HepG2 (cell line): ENCODE measurements at regions not wholly inside any gene's neighbourhood (a gene's known extent, or its start where the extent isn't known, plus 50 kb on each side); places are given as distances from the start of the nearest gene placed in this dataset.

Experiments used
- ATAC-seq: fragments of 200-7000 bp; cut with Tn5 transposase; 3 replicates; pipeline ENCODE4 v1.9.1; 2020; ENCODE audit warnings: mild to moderate bottlenecking, moderate library complexity
- BruUV-seq: library from RNA; stranded (reverse); fragments of 400-500 nt; replicated peaks from 2 replicates; lab custom pipeline; 2021; lab: Mats Ljungman, UMichigan
- CTCF ChIA-PET: fragments of 300-600 bp; formaldehyde crosslinking; extraction: SDS; loops from one replicate; lab custom pipeline; 2021; ENCODE audit warnings: low total read pairs, inconsistent platforms, low intra/inter-chr PET ratio; lab: Yijun Ruan, JAX
- POLR2A ChIA-PET: fragments of 350-600 bp; sonication (Branson Sonifier 250); formaldehyde crosslinking; loops from one replicate; lab custom pipeline; 2020; ENCODE audit warnings: antibody characterized with exemption, inconsistent platforms; lab: Yijun Ruan, JAX
- DNase-seq: peaks from one replicate; pipeline ENCODE4 v3.0.0-alpha.2; 2015; ENCODE audit warnings: low spot score
- FAIRE-seq: peaks from 3 replicates; lab custom pipeline; 2011; peaks lifted over from hg19 to GRCh38; lab: Jason Lieb, UNC
- H2AFZ ChIP-seq: one replicate; pipeline ENCODE4 v1.6.1; 2011; ENCODE audit warnings: low read length, inconsistent platforms
- H3K27ac ChIP-seq: fragments of 300-600 bp; 3 replicates; pipeline ENCODE4 v1.8.0; 2011; ENCODE audit warnings: mixed run types, mild to moderate bottlenecking, mixed read lengths, low read length, inconsistent platforms; ENCODE audit not compliant: insufficient read depth; ENCODE audit errors: extremely low read length
- H3K27me3 ChIP-seq, 2 experiments: fragments of 200-600 bp in 1 of 2; 2 replicates in 1 of 2; 3 replicates in 1 of 2; pipeline versions ENCODE4 v1.6.0 to v1.8.0; 2011; ENCODE audit warnings: low read length in 2 of 2, mild to moderate bottlenecking in 2 of 2, moderate library complexity in 2 of 2, inconsistent platforms in 1 of 2; ENCODE audit not compliant: insufficient read depth in 2 of 2, control insufficient read depth in 1 of 2
- H3K36me3 ChIP-seq, 2 experiments: fragments of 200-600 bp in 1 of 2; replicated peaks in 1 of 2; 2 replicates in 1 of 2; 3 replicates in 1 of 2; pipeline versions ENCODE4 v1.5.1 to v1.8.0; 2011; ENCODE audit warnings: low read length in 2 of 2, inconsistent platforms in 1 of 2; ENCODE audit not compliant: insufficient read depth in 2 of 2, control insufficient read depth in 1 of 2
- H3K4me1 ChIP-seq: 2 replicates; pipeline ENCODE4 v1.5.1; 2012; ENCODE audit warnings: low read length, inconsistent platforms; ENCODE audit not compliant: insufficient read depth
- H3K4me2 ChIP-seq: 2 replicates; pipeline ENCODE4 v1.6.0; 2011; ENCODE audit warnings: low read depth, low read length, inconsistent platforms
- H3K4me3 ChIP-seq, 3 experiments: fragments of 200-600 bp in 1 of 3; sonication (generic), shearing (Covaris generic) in 1 of 3; replicated peaks in 1 of 3; 2 replicates each; pipeline ENCODE4 v1.5.1; 2011 to 2016; ENCODE audit warnings: low read length in 3 of 3, inconsistent platforms in 2 of 3, low read depth in 2 of 3, mild to moderate bottlenecking in 2 of 3, control low read depth in 1 of 3, mixed read lengths in 1 of 3; ENCODE audit not compliant: insufficient read depth in 1 of 3
- H3K79me2 ChIP-seq: one replicate; pipeline ENCODE4 v1.6.1; 2011; ENCODE audit warnings: low read length, inconsistent platforms; ENCODE audit not compliant: insufficient read depth
- H3K9ac ChIP-seq: 2 replicates; pipeline ENCODE4 v1.6.0; 2011; ENCODE audit warnings: mild to moderate bottlenecking, low read depth, low read length, inconsistent platforms; ENCODE audit not compliant: insufficient read depth
- H3K9me3 ChIP-seq: 2 replicates; pipeline ENCODE4 v1.5.1; 2012; ENCODE audit warnings: mild to moderate bottlenecking, low read length
- H4K20me1 ChIP-seq: 2 replicates; pipeline ENCODE4 v1.6.0; 2011; ENCODE audit warnings: inconsistent platforms, mild to moderate bottlenecking, low read length, moderate library complexity; ENCODE audit not compliant: insufficient read depth
- DNMT1 ChIP-seq: sonication (generic); formaldehyde crosslinking; IDR thresholded peaks from 2 replicates; pipeline ENCODE4 v1.5.1; 2020; ENCODE audit warnings: mild to moderate bottlenecking, missing genetic modification reagents
- ELK4 ChIP-seq: sonication (generic); formaldehyde crosslinking; IDR thresholded peaks from 2 replicates; pipeline ENCODE4 v1.9.0; 2021; ENCODE audit warnings: missing genetic modification reagents, borderline replicate concordance
- MYNN ChIP-seq: sonication (generic); formaldehyde crosslinking; IDR thresholded peaks from 2 replicates; pipeline ENCODE4 v1.4.0; 2020; ENCODE audit warnings: mild to moderate bottlenecking, low read depth, missing genetic modification reagents
- NFIC ChIP-seq: IDR thresholded peaks from 2 replicates; pipeline ENCODE4 v1.6.1; 2012; ENCODE audit warnings: mild to moderate bottlenecking, low read length, inconsistent platforms
- PHF20 ChIP-seq: sonication (generic); formaldehyde crosslinking; IDR thresholded peaks from 2 replicates; pipeline ENCODE4 v1.5.0; 2020; ENCODE audit warnings: mild to moderate bottlenecking, missing genetic modification reagents
- THAP9 ChIP-seq: sonication (generic); formaldehyde crosslinking; IDR thresholded peaks from 2 replicates; pipeline ENCODE4; 2020; ENCODE audit warnings: missing genetic modification reagents, mild to moderate bottlenecking, borderline replicate concordance
- ZKSCAN1 ChIP-seq: fragments of 150-350 bp; IDR thresholded peaks from 2 replicates; pipeline ENCODE4 v1.6.1; 2014; ENCODE audit warnings: low read length
- ZNF124 ChIP-seq: sonication (generic); formaldehyde crosslinking; IDR thresholded peaks from 2 replicates; pipeline ENCODE4 v1.4.0; 2020; ENCODE audit warnings: missing genetic modification reagents
- ZNF207 ChIP-seq: fragments of 450-650 bp; IDR thresholded peaks from 2 replicates; pipeline ENCODE4 v1.6.1; 2016; ENCODE audit warnings: antibody characterized with exemption, borderline replicate concordance
- ZNF3 ChIP-seq: IDR thresholded peaks from 2 replicates; pipeline ENCODE4 v1.7.0; 2017; ENCODE audit warnings: inconsistent platforms
- ZNF83 ChIP-seq: sonication (generic); formaldehyde crosslinking; IDR thresholded peaks from 2 replicates; pipeline ENCODE4 v1.4.0; 2020; ENCODE audit warnings: missing genetic modification reagents, mild to moderate bottlenecking, borderline replicate concordance
- ZZZ3 ChIP-seq: sonication (generic); formaldehyde crosslinking; IDR thresholded peaks from 2 replicates; pipeline ENCODE4 v1.4.0; 2020; ENCODE audit warnings: missing genetic modification reagents, mild to moderate bottlenecking, borderline replicate concordance
- WGBS: methylation state at CpG from one replicate; pipeline ENCODE4 v1.1.6; 2017; ENCODE audit warnings: low lambda C conversion rate; 5-methylcytosine and 5-hydroxymethylcytosine counted together
- in situ Hi-C: cut with HindIII; loops from 2 replicates; pipeline ENCODE4 v1.10.0; 2017; ENCODE audit warnings: low pct_unique_long_range_greater_than_20kb; ENCODE audit not compliant: extremely low pct_ligation_motif_present
- intact Hi-C: fragments of 100-400 bp; cut with micrococcal nuclease; formaldehyde crosslinking; loops from one replicate; pipeline ENCODE4 v1.10.0; 2022; ENCODE audit not compliant: unreplicated experiment

GRCh38 chr19:34597596-34597995 lies 79.4 kb downstream of the SCGB2B2 start:
- H3K4me2 ChIP-seq, result no peak overlapping the region
- H3K9ac ChIP-seq, result no peak overlapping the region
- ChIA-PET POLR2A (no interaction called here), CTCF (no interaction called here)
- no peaks in the 10 kb centered on the region for H3K36me3 ChIP-seq
- no peak for FAIRE-seq
- BruUV-seq, result no TSS peak
- no peak for TF ChIP-seq MYNN (CRISPR knock-in tag)
- TF ChIP-seq ZNF207, result no peak
- TF ChIP-seq ZNF124 (CRISPR knock-in tag), result no peak
- TF ChIP-seq THAP9 (CRISPR knock-in tag), result no peak
- no peak overlapping the region for H3K4me3 ChIP-seq
- no peak for ATAC-seq
- no peak overlapping the region for H3K27ac ChIP-seq
- no peak overlapping the region for H2AFZ ChIP-seq
- no peaks in the 10 kb centered on the region for H3K79me2 ChIP-seq
- no peak for DNase-seq
- peaks cover 12% of the 10 kb centered on the region; the same call in 1 of the 2 replicates for H3K4me1 ChIP-seq
- intact Hi-C loops, result no loop called here
- H4K20me1 ChIP-seq, result no peaks in the 10 kb centered on the region
- no peaks in the 10 kb centered on the region for H3K9me3 ChIP-seq
- peaks cover 6 to 24% of the 10 kb centered on the region in 2 experiments; a peak in 4 of 5 replicates for H3K27me3 ChIP-seq
- in situ Hi-C loops, result no loop called here
- WGBS, result 0% methylated on average over 2 of the region's 9 CpGs

- Histone ChIP-seq H3K36me3 (no peaks in the 10 kb centered on the region), H3K9me3 (no peaks in the 10 kb centered on the region), H3K4me1 (peaks cover 12% of the 10 kb centered on the region; the same call in 1 of the 2 replicates), H3K27ac (no peak overlapping the region), H2AFZ (no peak overlapping the region), H3K4me2 (no peak overlapping the region), H3K4me3 (no peak overlapping the region), H3K79me2 (no peaks in the 10 kb centered on the region), H3K27me3 (peaks cover 8 to 30% of the 10 kb centered on the region in 2 experiments; a peak in 4 of 5 replicates), H3K9ac (no peak overlapping the region), H4K20me1 (no peaks in the 10 kb centered on the region)
- no peak for TF ChIP-seq ZKSCAN1
- TF ChIP-seq DNMT1 (CRISPR knock-in tag), result no peak
- TF ChIP-seq PHF20 (CRISPR knock-in tag), result no peak
- no peak for TF ChIP-seq ELK4 (CRISPR knock-in tag)
- no peak for TF ChIP-seq ZZZ3
- TF ChIP-seq ZNF3 (CRISPR knock-in tag), result no peak
- TF ChIP-seq ZNF83 (CRISPR knock-in tag), result no peak
- no peak for TF ChIP-seq NFIC
- no TSS peak for BruUV-seq
- in situ Hi-C loops, result no loop called here
- POLR2A ChIA-PET, result no interaction called here
- intact Hi-C loops, result no loop called here
- ATAC-seq (no peak), FAIRE-seq (no peak), DNase-seq (no peak)
- WGBS, result no CpG with 5 or more reads among the region's 1 CpG
- CTCF ChIA-PET, result no interaction called here
These were observed 80.0 kb downstream of the SCGB2B2 start for GRCh38 chr19:34596989-34597388.
